ENCODE measurements at regions not wholly inside any gene's neighbourhood (a gene's known extent, or its start where the extent isn't known, plus 50 kb on each side); places are given as distances from the start of the nearest gene placed in this dataset.

DNA sequence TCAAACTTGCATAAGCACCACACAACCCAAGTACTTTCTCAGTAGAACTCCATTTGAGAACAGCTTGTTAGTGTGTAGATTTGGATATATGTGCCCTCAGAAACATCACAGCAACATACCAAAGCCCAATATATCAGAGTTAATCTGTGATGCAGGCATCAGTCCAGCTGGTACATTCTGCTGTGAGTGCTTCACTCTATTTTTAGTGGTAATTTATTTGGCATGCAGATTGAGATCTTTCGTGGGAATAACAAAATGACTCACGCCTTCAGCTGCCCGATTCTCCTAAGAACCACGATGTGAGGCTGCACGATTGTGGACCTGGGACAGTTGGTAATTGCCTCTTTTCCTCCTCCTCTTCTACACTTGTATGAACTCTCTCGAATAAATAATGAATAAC lies 730.7 kb downstream of the SQOR start:
- TF ChIP-seq, protein P1, sequence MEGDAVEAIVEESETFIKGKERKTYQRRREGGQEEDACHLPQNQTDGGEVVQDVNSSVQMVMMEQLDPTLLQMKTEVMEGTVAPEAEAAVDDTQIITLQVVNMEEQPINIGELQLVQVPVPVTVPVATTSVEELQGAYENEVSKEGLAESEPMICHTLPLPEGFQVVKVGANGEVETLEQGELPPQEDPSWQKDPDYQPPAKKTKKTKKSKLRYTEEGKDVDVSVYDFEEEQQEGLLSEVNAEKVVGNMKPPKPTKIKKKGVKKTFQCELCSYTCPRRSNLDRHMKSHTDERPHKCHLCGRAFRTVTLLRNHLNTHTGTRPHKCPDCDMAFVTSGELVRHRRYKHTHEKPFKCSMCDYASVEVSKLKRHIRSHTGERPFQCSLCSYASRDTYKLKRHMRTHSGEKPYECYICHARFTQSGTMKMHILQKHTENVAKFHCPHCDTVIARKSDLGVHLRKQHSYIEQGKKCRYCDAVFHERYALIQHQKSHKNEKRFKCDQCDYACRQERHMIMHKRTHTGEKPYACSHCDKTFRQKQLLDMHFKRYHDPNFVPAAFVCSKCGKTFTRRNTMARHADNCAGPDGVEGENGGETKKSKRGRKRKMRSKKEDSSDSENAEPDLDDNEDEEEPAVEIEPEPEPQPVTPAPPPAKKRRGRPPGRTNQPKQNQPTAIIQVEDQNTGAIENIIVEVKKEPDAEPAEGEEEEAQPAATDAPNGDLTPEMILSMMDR (conservative IDR thresholded peaks at IDR 0.05; ENCODE audit: low read length), result no peak
- TF ChIP-seq EZH2phosphoT487 (IDR thresholded peaks at IDR 0.05; ENCODE audit: borderline replicate concordance, low read depth, low read length), result no peak

Measured in OCI-LY7 (cell line).